ENCODE measurements at regions not wholly inside any gene's neighbourhood (a gene's known extent, or its start where the extent isn't known, plus 50 kb on each side); places are given as distances from the start of the nearest gene placed in this dataset.

DNA sequence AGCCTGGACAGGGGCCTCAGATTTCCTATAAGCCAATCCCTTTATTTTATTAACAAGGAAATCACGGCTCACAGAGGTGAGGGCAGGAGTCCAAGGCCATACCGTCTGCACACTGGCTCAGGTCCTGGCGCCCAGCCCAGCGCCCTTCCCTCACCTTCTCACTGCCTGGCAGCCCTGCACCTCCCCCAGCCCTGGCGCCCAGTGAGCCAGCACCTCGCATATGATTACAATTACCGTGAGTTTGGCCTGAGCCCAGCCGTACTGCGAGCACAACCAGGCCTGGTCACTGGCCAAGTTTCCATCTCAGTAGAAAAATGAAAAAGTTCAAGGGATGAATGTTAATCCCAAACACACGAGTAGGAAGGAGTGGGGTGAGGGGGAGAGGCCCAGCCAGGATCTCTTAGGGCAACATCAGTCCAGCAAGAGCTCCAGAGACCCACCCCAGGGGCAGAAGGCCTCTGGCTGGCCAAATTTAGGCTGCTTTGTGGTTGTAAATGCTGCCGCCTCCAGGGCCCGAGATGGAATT lies 68.4 kb downstream of the MCFD2 start (continued):
- TF ChIP-seq, protein P1, sequence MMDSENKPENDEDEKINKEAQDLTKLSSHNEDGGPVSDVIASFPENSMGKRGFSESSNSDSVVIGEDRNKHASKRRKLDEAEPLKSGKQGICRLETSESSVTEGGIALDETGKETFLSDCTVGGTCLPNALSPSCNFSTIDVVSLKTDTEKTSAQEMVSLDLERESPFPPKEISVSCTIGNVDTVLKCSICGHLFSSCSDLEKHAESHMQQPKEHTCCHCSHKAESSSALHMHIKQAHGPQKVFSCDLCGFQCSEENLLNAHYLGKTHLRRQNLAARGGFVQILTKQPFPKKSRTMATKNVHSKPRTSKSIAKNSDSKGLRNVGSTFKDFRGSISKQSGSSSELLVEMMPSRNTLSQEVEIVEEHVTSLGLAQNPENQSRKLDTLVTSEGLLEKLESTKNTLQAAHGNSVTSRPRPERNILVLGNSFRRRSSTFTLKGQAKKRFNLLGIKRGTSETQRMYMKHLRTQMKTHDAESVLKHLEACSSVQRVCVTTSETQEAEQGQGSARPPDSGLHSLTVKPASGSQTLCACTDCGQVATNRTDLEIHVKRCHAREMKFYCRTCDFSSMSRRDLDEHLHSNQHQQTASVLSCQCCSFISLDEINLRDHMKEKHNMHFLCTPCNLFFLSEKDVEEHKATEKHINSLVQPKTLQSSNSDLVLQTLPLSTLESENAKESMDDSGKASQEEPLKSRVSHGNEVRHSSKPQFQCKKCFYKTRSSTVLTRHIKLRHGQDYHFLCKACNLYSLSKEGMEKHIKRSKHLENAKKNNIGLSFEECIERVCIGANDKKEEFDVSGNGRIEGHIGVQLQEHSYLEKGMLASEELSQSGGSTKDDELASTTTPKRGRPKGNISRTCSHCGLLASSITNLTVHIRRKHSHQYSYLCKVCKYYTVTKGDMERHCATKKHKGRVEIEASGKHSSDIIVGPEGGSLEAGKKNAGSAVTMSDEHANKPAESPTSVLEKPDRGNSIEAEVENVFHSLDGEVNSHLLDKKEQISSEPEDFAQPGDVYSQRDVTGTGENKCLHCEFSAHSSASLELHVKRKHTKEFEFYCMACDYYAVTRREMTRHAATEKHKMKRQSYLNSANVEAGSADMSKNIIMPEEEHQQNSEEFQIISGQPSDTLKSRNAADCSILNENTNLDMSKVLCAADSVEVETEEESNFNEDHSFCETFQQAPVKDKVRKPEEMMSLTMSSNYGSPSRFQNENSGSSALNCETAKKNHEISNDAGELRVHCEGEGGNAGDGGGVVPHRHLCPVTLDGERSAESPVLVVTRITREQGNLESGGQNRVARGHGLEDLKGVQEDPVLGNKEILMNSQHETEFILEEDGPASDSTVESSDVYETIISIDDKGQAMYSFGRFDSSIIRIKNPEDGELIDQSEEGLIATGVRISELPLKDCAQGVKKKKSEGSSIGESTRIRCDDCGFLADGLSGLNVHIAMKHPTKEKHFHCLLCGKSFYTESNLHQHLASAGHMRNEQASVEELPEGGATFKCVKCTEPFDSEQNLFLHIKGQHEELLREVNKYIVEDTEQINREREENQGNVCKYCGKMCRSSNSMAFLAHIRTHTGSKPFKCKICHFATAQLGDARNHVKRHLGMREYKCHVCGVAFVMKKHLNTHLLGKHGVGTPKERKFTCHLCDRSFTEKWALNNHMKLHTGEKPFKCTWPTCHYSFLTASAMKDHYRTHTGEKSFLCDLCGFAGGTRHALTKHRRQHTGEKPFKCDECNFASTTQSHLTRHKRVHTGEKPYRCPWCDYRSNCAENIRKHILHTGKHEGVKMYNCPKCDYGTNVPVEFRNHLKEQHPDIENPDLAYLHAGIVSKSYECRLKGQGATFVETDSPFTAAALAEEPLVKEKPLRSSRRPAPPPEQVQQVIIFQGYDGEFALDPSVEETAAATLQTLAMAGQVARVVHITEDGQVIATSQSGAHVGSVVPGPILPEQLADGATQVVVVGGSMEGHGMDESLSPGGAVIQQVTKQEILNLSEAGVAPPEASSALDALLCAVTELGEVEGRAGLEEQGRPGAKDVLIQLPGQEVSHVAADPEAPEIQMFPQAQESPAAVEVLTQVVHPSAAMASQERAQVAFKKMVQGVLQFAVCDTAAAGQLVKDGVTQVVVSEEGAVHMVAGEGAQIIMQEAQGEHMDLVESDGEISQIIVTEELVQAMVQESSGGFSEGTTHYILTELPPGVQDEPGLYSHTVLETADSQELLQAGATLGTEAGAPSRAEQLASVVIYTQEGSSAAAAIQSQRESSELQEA (CRISPR knock-in tag; IDR thresholded peaks at IDR 0.05; ENCODE audit: not compliant biosample characterization) = no peak
- TF ChIP-seq FOXA3 (CRISPR knock-in tag; IDR thresholded peaks at IDR 0.05) = peak; percentile 33; the same call in 1 of the 2 replicates
- peak; percentile 18; the same call in 1 of the 2 replicates for TF ChIP-seq HNF4G (IDR thresholded peaks at IDR 0.05; ENCODE audit: borderline replicate concordance, low read depth, low read length)
- TF ChIP-seq HNF4G (CRISPR knock-in tag; IDR thresholded peaks at IDR 0.05; ENCODE audit: borderline replicate concordance, low read depth) = no peak
- TF ChIP-seq, protein P2, sequence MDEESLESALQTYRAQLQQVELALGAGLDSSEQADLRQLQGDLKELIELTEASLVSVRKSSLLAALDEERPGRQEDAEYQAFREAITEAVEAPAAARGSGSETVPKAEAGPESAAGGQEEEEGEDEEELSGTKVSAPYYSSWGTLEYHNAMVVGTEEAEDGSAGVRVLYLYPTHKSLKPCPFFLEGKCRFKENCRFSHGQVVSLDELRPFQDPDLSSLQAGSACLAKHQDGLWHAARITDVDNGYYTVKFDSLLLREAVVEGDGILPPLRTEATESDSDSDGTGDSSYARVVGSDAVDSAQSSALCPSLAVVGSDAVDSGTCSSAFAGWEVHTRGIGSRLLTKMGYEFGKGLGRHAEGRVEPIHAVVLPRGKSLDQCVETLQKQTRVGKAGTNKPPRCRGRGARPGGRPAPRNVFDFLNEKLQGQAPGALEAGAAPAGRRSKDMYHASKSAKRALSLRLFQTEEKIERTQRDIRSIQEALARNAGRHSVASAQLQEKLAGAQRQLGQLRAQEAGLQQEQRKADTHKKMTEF (CRISPR knock-in tag; IDR thresholded peaks at IDR 0.05) = peak; percentile 28; the same call in 1 of the 2 replicates
- no peak for TF ChIP-seq DNMT3B (CRISPR knock-in tag; conservative IDR thresholded peaks at IDR 0.05)
- TF ChIP-seq CBX5 (CRISPR knock-in tag; IDR thresholded peaks at IDR 0.05; ENCODE audit: borderline replicate concordance) = peak; percentile 77; the same call in 1 of the 2 replicates
- TF ChIP-seq, protein P3, sequence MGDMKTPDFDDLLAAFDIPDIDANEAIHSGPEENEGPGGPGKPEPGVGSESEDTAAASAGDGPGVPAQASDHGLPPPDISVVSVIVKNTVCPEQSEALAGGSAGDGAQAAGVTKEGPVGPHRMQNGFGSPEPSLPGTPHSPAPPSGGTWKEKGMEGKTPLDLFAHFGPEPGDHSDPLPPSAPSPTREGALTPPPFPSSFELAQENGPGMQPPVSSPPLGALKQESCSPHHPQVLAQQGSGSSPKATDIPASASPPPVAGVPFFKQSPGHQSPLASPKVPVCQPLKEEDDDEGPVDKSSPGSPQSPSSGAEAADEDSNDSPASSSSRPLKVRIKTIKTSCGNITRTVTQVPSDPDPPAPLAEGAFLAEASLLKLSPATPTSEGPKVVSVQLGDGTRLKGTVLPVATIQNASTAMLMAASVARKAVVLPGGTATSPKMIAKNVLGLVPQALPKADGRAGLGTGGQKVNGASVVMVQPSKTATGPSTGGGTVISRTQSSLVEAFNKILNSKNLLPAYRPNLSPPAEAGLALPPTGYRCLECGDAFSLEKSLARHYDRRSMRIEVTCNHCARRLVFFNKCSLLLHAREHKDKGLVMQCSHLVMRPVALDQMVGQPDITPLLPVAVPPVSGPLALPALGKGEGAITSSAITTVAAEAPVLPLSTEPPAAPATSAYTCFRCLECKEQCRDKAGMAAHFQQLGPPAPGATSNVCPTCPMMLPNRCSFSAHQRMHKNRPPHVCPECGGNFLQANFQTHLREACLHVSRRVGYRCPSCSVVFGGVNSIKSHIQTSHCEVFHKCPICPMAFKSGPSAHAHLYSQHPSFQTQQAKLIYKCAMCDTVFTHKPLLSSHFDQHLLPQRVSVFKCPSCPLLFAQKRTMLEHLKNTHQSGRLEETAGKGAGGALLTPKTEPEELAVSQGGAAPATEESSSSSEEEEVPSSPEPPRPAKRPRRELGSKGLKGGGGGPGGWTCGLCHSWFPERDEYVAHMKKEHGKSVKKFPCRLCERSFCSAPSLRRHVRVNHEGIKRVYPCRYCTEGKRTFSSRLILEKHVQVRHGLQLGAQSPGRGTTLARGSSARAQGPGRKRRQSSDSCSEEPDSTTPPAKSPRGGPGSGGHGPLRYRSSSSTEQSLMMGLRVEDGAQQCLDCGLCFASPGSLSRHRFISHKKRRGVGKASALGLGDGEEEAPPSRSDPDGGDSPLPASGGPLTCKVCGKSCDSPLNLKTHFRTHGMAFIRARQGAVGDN (CRISPR knock-in tag; IDR thresholded peaks at IDR 0.05) = peak; percentile 63
- TF ChIP-seq, protein P4, sequence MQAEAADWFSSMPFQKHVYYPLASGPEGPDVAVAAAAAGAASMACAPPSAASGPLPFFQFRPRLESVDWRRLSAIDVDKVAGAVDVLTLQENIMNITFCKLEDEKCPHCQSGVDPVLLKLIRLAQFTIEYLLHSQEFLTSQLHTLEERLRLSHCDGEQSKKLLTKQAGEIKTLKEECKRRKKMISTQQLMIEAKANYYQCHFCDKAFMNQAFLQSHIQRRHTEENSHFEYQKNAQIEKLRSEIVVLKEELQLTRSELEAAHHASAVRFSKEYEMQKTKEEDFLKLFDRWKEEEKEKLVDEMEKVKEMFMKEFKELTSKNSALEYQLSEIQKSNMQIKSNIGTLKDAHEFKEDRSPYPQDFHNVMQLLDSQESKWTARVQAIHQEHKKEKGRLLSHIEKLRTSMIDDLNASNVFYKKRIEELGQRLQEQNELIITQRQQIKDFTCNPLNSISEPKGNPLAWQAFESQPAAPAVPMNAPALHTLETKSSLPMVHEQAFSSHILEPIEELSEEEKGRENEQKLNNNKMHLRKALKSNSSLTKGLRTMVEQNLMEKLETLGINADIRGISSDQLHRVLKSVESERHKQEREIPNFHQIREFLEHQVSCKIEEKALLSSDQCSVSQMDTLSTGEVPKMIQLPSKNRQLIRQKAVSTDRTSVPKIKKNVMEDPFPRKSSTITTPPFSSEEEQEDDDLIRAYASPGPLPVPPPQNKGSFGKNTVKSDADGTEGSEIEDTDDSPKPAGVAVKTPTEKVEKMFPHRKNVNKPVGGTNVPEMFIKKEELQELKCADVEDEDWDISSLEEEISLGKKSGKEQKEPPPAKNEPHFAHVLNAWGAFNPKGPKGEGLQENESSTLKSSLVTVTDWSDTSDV (CRISPR knock-in tag; IDR thresholded peaks at IDR 0.05) = 0 out of 2 replicates have a peak, but pooled peaks have one; percentile 47
- no peak for TF ChIP-seq TAF15 (IDR thresholded peaks at IDR 0.05; ENCODE audit: low read depth, low read length, poor library complexity, severe bottlenecking)
- TF ChIP-seq SKI (IDR thresholded peaks at IDR 0.05; ENCODE audit: partially characterized antibody) = peak; percentile 52
- peak; percentile 86; the same call in 1 of the 2 replicates for TF ChIP-seq MTA1 (CRISPR knock-in tag; IDR thresholded peaks at IDR 0.05; ENCODE audit: borderline replicate concordance)

All from HepG2 (cell line).